Left lung (tissue), 4 donors: ENCODE measurements at regions not wholly inside any gene's neighbourhood (a gene's known extent, or its start where the extent isn't known, plus 50 kb on each side); places are given as distances from the start of the nearest gene placed in this dataset.
A peak's percentile ranks its signal among the peaks of the same experiment; 100 is the strongest.

Source experiments
- ATAC-seq: fragments of 200-7000 bp; cut with Tn5 transposase; one replicate; pipeline ENCODE4 v1.9.1; 2020; ENCODE audit warnings: moderate library complexity
- DNase-seq, 4 donors: peaks; one replicate each; pipeline ENCODE4 v3.0.0-alpha.2; 2013 to 2020
- H3K27ac ChIP-seq, 2 donors: fragments of 200-600 bp; sonication (generic) in 1 of 2; one replicate each; pipeline versions ENCODE4 v1.5.0 to v1.8.0; 2020 to 2021
- H3K27me3 ChIP-seq, 2 donors: fragments of 200-600 bp; sonication (generic) in 1 of 2; one replicate each; pipeline versions ENCODE4 v1.5.0 to v1.8.0; 2020 to 2021
- H3K36me3 ChIP-seq, 2 donors: fragments of 200-600 bp; sonication (generic) in 1 of 2; one replicate each; pipeline versions ENCODE4 v1.5.0 to v1.8.0; 2020 to 2021
- H3K4me1 ChIP-seq, 2 donors: fragments of 200-600 bp; one replicate each; pipeline ENCODE4 v1.8.0; 2021
- H3K4me3 ChIP-seq, 2 donors: fragments of 200-600 bp; sonication (generic) in 1 of 2; one replicate each; pipeline versions ENCODE4 v1.5.0 to v1.8.0; 2020 to 2021; ENCODE audit warnings: mild to moderate bottlenecking in 1 of 2
- H3K9me3 ChIP-seq, 2 donors: fragments of 200-600 bp; sonication (generic) in 1 of 2; one replicate each; pipeline versions ENCODE4 v1.5.0 to v1.8.0; 2020 to 2021
- CTCF ChIP-seq, 2 donors: fragments of 200-600 bp; sonication (generic) in 1 of 2; IDR thresholded peaks; one replicate each; pipeline versions ENCODE4 v1.5.0 to v1.8.0; 2021; ENCODE audit warnings: antibody characterized with exemption in 2 of 2
- intact Hi-C, 2 donors: fragments of 100-400 bp; cut with DNase I; formaldehyde crosslinking; loops; one replicate each; pipeline versions ENCODE4 v1.11.2 to v1.14.2; 2022
- donor health status: DM: no; HTN: yes; CAD: no.
- donor health status: DM: no; HTN: no; CAD: no.

- H3K9me3 ChIP-seq, result no peaks in the 10 kb centered on the region
Measured at GRCh38 chr9:118034701-118035100, 330.5 kb downstream of the TLR4 start.

GRCh38 chr9:118038713-118039112 is 334.5 kb downstream of the TLR4 start:
- H3K4me3 ChIP-seq, result no peak overlapping the region
- H3K9me3 ChIP-seq, result no peaks in the 10 kb centered on the region
- no peaks in the 10 kb centered on the region for H3K27me3 ChIP-seq
- ATAC-seq (no peak), DNase-seq (no peak)
- TF ChIP-seq CTCF (IDR thresholded peaks at IDR 0.05), result no peak
- H3K27ac ChIP-seq, result no peak overlapping the region
- H3K36me3 ChIP-seq, result no peaks in the 10 kb centered on the region
- intact Hi-C loops, result no loop called here
- no peaks in the 10 kb centered on the region for H3K4me1 ChIP-seq

More at GRCh38 chr9:118034701-118035100, 330.5 kb downstream of the TLR4 start:
- DNase-seq (no peak), ATAC-seq (no peak)
- Histone ChIP-seq H3K27ac (no peak overlapping the region), H3K4me1 (no peaks in the 10 kb centered on the region), H3K36me3 (no peaks in the 10 kb centered on the region), H3K27me3 (no peaks in the 10 kb centered on the region), H3K4me3 (no peak overlapping the region)
- intact Hi-C loops, result no loop called here
- no peak for TF ChIP-seq CTCF (IDR thresholded peaks at IDR 0.05)

- TF ChIP-seq CTCF (IDR thresholded peaks at IDR 0.05), result no peak
- intact Hi-C loops, result no loop called here
- no peak for ATAC-seq
Measured at GRCh38 chr9:118058227-118058626, 354.0 kb downstream of the TLR4 start.

GRCh38 chr9:118059484-118060278 is 355.5 kb downstream of the TLR4 start:
- no peak for ATAC-seq
- peak in 2 of 4 donors; percentile 7 to 16 for DNase-seq
- no peak overlapping the region for H3K4me3 ChIP-seq
- no peak for TF ChIP-seq CTCF (IDR thresholded peaks at IDR 0.05)
- intact Hi-C loops, result no loop called here
- no peaks in the 10 kb centered on the region for H3K36me3 ChIP-seq
- H3K27ac ChIP-seq, result no peak overlapping the region
- H3K9me3 ChIP-seq, result no peaks in the 10 kb centered on the region
- H3K27me3 ChIP-seq, result no peaks in the 10 kb centered on the region
- no peaks in the 10 kb centered on the region for H3K4me1 ChIP-seq

More at GRCh38 chr9:118058227-118058626, 354.0 kb downstream of the TLR4 start:
- Histone ChIP-seq H3K4me3 (no peak overlapping the region), H3K27ac (no peak overlapping the region), H3K4me1 (no peaks in the 10 kb centered on the region), H3K9me3 (no peaks in the 10 kb centered on the region), H3K27me3 (no peaks in the 10 kb centered on the region), H3K36me3 (no peaks in the 10 kb centered on the region)
- DNase-seq, result no peak

- H3K9me3 ChIP-seq, result no peaks in the 10 kb centered on the region
- DNase-seq (no peak), ATAC-seq (no peak)
- H3K27me3 ChIP-seq, result no peaks in the 10 kb centered on the region
- no peak for TF ChIP-seq CTCF (IDR thresholded peaks at IDR 0.05)
- H3K27ac ChIP-seq, result no peak overlapping the region
- intact Hi-C loops, result no loop called here
- H3K36me3 ChIP-seq, result no peaks in the 10 kb centered on the region
- no peak overlapping the region for H3K4me3 ChIP-seq
- H3K4me1 ChIP-seq, result no peaks in the 10 kb centered on the region
Measured at GRCh38 chr9:118083161-118083560, 379.0 kb downstream of the TLR4 start.
